Bronchial epithelial cell (primary cell): ENCODE measurements at regions not wholly inside any gene's neighbourhood (a gene's known extent, or its start where the extent isn't known, plus 50 kb on each side); places are given as distances from the start of the nearest gene placed in this dataset.
A peak's percentile ranks its signal among the peaks of the same experiment; 100 is the strongest.

Source experiments
- DNase-seq: peaks from one replicate; pipeline ENCODE4 v3.0.0-alpha.2; 2010; ENCODE audit warnings: low read depth
- FAIRE-seq: peaks from 2 replicates; lab custom pipeline; 2011; peaks lifted over from hg19 to GRCh38; lab: Jason Lieb, UNC
- H3K27me3 ChIP-seq: 2 replicates; pipeline ENCODE4 v1.5.1; 2011; ENCODE audit warnings: low read length; ENCODE audit not compliant: control insufficient read depth, insufficient read depth
- H3K36me3 ChIP-seq: 2 replicates; pipeline ENCODE4 v1.5.1; 2011; ENCODE audit warnings: low read length; ENCODE audit not compliant: control insufficient read depth, insufficient read depth
- H3K4me3 ChIP-seq: 2 replicates; pipeline ENCODE4 v1.5.1; 2011; ENCODE audit warnings: mild to moderate bottlenecking, low read depth, low read length, control low read depth
- CTCF ChIP-seq: IDR thresholded peaks from 2 replicates; pipeline ENCODE4 v1.5.1; 2011; ENCODE audit warnings: mild to moderate bottlenecking, moderate library complexity, low read length, control low read depth, inconsistent platforms; ENCODE audit not compliant: insufficient read depth, severe bottlenecking

GRCh38 chr4:188754372-188755002 lies 615.2 kb downstream of the TRIML1 start:
- DNase-seq (no peak), FAIRE-seq (no peak)
- no peak for TF ChIP-seq CTCF
- Histone ChIP-seq H3K4me3 (no peak overlapping the region), H3K36me3 (no peaks in the 10 kb centered on the region), H3K27me3 (no peaks in the 10 kb centered on the region)

DNA sequence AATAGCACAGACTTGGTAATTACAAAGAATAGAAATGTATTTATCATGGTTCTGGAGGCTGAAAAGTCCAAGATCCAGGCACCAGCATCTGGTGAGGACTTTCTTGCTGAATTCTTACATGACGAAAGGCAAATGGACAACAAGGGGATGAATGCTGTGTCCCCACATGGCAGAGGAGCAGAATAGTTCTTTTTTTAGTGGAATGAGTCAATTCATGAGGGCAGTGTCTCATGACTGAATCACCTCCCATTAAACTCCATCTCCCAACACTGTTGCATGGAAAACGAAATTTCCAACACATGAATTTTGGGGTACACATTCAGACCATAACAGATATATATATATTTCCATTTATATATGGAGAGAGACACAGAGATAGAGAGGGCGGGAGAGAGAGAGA lies 628.3 kb downstream of the TRIML1 start:
- Histone ChIP-seq H3K36me3 (no peaks in the 10 kb centered on the region), H3K4me3 (no peak overlapping the region), H3K27me3 (no peaks in the 10 kb centered on the region)
- DNase-seq (no peak), FAIRE-seq (no peak)
- no peak for TF ChIP-seq CTCF

GRCh38 chr4:188778905-188779304 lies 639.7 kb downstream of the TRIML1 start:
- H3K36me3 ChIP-seq: no peaks in the 10 kb centered on the region
- TF ChIP-seq CTCF: no peak
- H3K27me3 ChIP-seq: no peaks in the 10 kb centered on the region
- FAIRE-seq (no peak), DNase-seq (no peak)
- no peak overlapping the region for H3K4me3 ChIP-seq

DNA sequence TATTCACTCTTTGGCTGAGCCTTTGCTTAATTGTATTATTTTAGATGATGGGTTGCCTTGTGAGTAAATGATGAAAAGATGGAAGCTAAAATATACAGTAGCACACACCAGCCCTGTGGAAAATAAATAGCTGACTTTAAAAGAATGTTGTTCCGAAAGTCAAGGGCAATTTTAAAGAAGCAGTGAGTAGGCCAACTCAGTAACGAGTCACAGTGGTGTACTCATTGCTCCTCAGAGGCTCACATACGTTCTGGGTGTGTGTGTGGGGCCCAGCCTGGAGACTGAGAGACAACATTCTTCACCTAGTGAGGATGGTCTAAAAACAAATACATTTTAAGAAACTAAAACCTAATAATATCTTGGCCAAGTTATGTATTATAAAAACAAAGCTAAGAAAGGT lies 640.3 kb downstream of the TRIML1 start:
- H3K27me3 ChIP-seq: no peaks in the 10 kb centered on the region
- DNase-seq (peak; percentile 31), FAIRE-seq (no peak)
- H3K4me3 ChIP-seq: no peak overlapping the region
- no peak for TF ChIP-seq CTCF
- no peaks in the 10 kb centered on the region for H3K36me3 ChIP-seq

GRCh38 chr4:188780028-188780427 lies 640.8 kb downstream of the TRIML1 start:
- TF ChIP-seq CTCF: no peak
- no peak for FAIRE-seq

DNA sequence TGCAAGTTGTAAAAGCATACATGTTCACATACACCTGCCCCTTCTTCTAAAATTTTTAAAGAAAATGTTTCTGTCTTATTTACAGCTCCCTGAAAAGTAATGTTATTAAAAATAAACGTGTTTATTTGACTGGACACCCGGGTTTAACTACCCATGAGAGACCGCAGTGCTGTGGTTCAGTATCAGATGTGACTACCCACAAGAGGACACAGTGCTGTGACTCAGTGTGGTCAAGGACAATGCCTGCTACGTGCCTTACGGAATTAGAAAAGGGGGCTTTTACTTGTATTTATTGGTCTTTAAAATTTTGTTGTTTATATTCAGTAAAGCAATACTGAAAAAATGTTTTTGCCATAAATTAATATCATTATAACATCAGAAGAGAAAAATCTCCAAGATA lies 641.4 kb downstream of the TRIML1 start:
- TF ChIP-seq CTCF: no peak
- Histone ChIP-seq H3K4me3 (no peak overlapping the region), H3K27me3 (no peaks in the 10 kb centered on the region), H3K36me3 (no peaks in the 10 kb centered on the region)
- FAIRE-seq (no peak), DNase-seq (no peak)

More at GRCh38 chr4:188780028-188780427, 640.8 kb downstream of the TRIML1 start:
- H3K4me3 ChIP-seq: no peak overlapping the region
- H3K27me3 ChIP-seq: no peaks in the 10 kb centered on the region
- DNase-seq: no peak
- H3K36me3 ChIP-seq: no peaks in the 10 kb centered on the region
